ENCODE measurements at regions not wholly inside any gene's neighbourhood (a gene's known extent, or its start where the extent isn't known, plus 50 kb on each side); places are given as distances from the start of the nearest gene placed in this dataset.

DNA sequence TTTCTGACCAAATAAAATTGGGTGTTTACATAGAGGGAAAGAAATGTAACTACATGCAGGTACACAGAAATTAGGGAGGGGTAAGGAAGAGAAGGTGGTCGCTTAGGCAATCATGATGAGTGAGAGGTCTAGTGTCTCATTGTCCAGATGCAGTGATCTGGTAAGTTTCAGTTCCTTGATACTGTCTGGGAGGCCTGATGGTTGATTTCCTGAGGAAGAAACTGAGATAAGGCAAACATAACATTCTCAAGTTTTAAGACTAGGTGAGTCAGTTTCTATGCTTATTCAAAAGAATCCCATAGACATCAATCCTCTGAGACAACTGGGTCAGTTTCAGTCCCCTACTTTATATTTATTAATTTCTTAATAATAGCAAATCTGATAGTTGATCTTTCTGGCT lies 843.3 kb upstream of the CDH10 start:
- Histone ChIP-seq H4K20me1 (replicated peaks in 1 of 2; ENCODE audit: control insufficient read depth in 1 of 2, insufficient read depth in 2 of 2, low read length in 2 of 2) (no peaks in the 10 kb centered on the region), H3K79me2 (ENCODE audit: control insufficient read depth in 1 of 2, insufficient read depth in 2 of 2, low read length in 2 of 2) (no peaks in the 10 kb centered on the region), H3K23me2 (ENCODE audit: low read depth, low read length) (no peaks in the 10 kb centered on the region), H2BK120ac (replicated peaks; ENCODE audit: low read depth, low read length) (no peak overlapping the region), H2BK15ac (ENCODE audit: low read length) (no peak overlapping the region), H3K36me3 (ENCODE audit: control insufficient read depth in 2 of 4, insufficient read depth in 4 of 4, low read length in 3 of 4) (no peaks in the 10 kb centered on the region), H3K9me3 (ENCODE audit: insufficient read depth in 2 of 2, low read depth in 1 of 2, low read length in 1 of 2) (no peaks in the 10 kb centered on the region), H3K4me2 (ENCODE audit: insufficient read depth in 1 of 2, low read depth in 2 of 2, low read length in 2 of 2) (no peak overlapping the region), H3K27me3 (replicated peaks in 1 of 4; ENCODE audit: control insufficient read depth in 3 of 4, extremely low read depth in 1 of 4, insufficient read depth in 3 of 4, low read length in 3 of 4) (no peaks in the 10 kb centered on the region), H2AK5ac (ENCODE audit: low read depth, low read length) (no peak overlapping the region), H3K56ac (replicated peaks; ENCODE audit: insufficient read length, low read depth, low read length) (no peak overlapping the region), H3K79me1 (ENCODE audit: low read depth, low read length) (no peaks in the 10 kb centered on the region), H2BK20ac (ENCODE audit: low read length) (no peak overlapping the region), H2BK5ac (ENCODE audit: low read depth, low read length) (no peak overlapping the region), H4K8ac (ENCODE audit: extremely low read depth, insufficient read depth, low read length) (no peak overlapping the region), H3K23ac (ENCODE audit: insufficient read length) (no peak overlapping the region), H3K4me1 (replicated peaks in 1 of 4; ENCODE audit: control insufficient read depth in 3 of 4, insufficient read depth in 4 of 4, low read length in 3 of 4) (no peaks in the 10 kb centered on the region), H4K5ac (ENCODE audit: insufficient read length, low read depth, low read length) (no peak overlapping the region), H2BK12ac (ENCODE audit: low read depth, low read length) (no peak overlapping the region), H3K4me3 (ENCODE audit: extremely low read depth in 1 of 4, insufficient read depth in 2 of 4, low read depth in 3 of 4, low read length in 4 of 4) (no peak overlapping the region), H3K18ac (ENCODE audit: extremely low read depth, low read length) (no peak overlapping the region), H3K27ac (ENCODE audit: low read depth, low read length) (no peak overlapping the region), H2AFZ (ENCODE audit: low read length) (peak overlapping the region; percentile 53; the same call in 1 of the 2 replicates), H3K4ac (replicated peaks; ENCODE audit: insufficient read length, low read depth, low read length) (no peak overlapping the region), H4K91ac (replicated peaks; ENCODE audit: insufficient read length, low read length) (no peak overlapping the region), H3K9ac (replicated peaks in 1 of 4; ENCODE audit: extremely low read depth in 1 of 4, low read depth in 3 of 4, low read length in 3 of 4) (no peak overlapping the region), H3K14ac (ENCODE audit: insufficient read length) (no peak overlapping the region)
- no peak for DNase-seq (ENCODE audit: low read depth in 1 of 2, low spot score in 2 of 2)
- no peak for FAIRE-seq
- CTCF ChIA-PET (ENCODE audit: partially characterized antibody), result no interaction called here
- 85% methylated on average over 1 of the region's 1 CpG; no CpG with 5 or more reads in 1 of the 2 experiments for WGBS, 2 experiments (ENCODE audit: extremely low coverage in 1 of 2, insufficient coverage in 1 of 2, insufficient read length in 1 of 2, insufficient replicate concordance in 2 of 2, low coverage in 1 of 2, low lambda C conversion rate in 2 of 2, missing lambda C conversion rate in 1 of 2)
- POLR2A ChIA-PET (ENCODE audit: partially characterized antibody), result no interaction called here
- no peak for TF ChIP-seq KDM5A (IDR thresholded peaks at IDR 0.05; ENCODE audit: low read length)

All from H1 (cell line).